Left ventricle myocardium inferior (tissue), 1 donor: ENCODE measurements at regions not wholly inside any gene's neighbourhood (a gene's known extent, or its start where the extent isn't known, plus 50 kb on each side); places are given as distances from the start of the nearest gene placed in this dataset.

Experiments used
- DNase-seq: peaks from one replicate; pipeline ENCODE4 v3.0.0-alpha.2; 2020
- H3K27ac ChIP-seq: fragments of 200-600 bp; replicated peaks from 2 replicates; pipeline ENCODE4 v1.8.0; 2021
- H3K27me3 ChIP-seq: fragments of 200-600 bp; 2 replicates; pipeline ENCODE4 v1.8.0; 2021; ENCODE audit warnings: low read depth
- H3K36me3 ChIP-seq: fragments of 200-600 bp; 2 replicates; pipeline ENCODE4 v1.8.0; 2021
- H3K4me1 ChIP-seq: fragments of 200-600 bp; 2 replicates; pipeline ENCODE4 v1.8.0; 2021
- H3K4me3 ChIP-seq: fragments of 200-600 bp; 2 replicates; pipeline ENCODE4 v1.8.0; 2021; ENCODE audit warnings: mild to moderate bottlenecking, moderate library complexity
- H3K9me3 ChIP-seq: fragments of 200-600 bp; replicated peaks from 2 replicates; pipeline ENCODE4 v1.8.0; 2021
- intact Hi-C: fragments of 100-400 bp; cut with micrococcal nuclease; formaldehyde crosslinking; loops from one replicate; pipeline ENCODE4 v1.11.0; 2022
- TF ChIP-seq, protein P1 (sequence below): fragments of 200-600 bp; IDR thresholded peaks from 2 replicates; pipeline ENCODE4 v1.8.0; 2021; ENCODE audit warnings: antibody characterized with exemption, mild to moderate bottlenecking, borderline replicate concordance
- donor health status: DM: no; HTN: yes; CAD: no; lungs with severe emphysema.

DNA sequence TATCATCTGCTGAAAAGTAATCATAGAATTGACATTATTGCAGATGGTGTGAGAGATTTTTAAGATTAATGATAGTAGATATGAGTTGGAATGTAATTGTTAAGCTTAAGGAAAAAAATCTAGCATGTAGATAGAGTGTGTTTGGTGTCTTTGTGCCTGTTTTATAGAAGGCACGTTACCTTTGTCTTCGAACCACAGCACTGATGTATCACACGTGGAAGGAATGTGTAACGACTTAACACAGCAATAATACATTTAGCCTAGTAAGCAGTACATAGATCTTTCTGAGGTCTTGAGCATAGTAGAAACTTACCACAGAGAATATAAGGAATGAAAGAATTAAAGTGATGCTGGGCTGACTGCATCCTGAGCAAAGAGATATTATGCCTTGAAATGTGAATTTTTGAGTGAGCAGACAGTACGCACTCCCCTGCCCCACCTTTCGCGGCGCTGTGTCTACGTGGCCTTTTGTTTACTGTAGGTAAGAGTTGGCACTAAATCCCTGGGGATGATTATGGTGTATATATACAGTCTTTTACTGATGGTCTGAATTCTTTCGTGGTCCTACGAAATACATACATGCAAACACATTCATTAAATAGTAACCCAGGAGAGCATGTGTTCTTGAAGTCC is 217.6 kb upstream of the TOPAZ1 start:
- intact Hi-C loops: no loop called here
- TF ChIP-seq, protein P1, sequence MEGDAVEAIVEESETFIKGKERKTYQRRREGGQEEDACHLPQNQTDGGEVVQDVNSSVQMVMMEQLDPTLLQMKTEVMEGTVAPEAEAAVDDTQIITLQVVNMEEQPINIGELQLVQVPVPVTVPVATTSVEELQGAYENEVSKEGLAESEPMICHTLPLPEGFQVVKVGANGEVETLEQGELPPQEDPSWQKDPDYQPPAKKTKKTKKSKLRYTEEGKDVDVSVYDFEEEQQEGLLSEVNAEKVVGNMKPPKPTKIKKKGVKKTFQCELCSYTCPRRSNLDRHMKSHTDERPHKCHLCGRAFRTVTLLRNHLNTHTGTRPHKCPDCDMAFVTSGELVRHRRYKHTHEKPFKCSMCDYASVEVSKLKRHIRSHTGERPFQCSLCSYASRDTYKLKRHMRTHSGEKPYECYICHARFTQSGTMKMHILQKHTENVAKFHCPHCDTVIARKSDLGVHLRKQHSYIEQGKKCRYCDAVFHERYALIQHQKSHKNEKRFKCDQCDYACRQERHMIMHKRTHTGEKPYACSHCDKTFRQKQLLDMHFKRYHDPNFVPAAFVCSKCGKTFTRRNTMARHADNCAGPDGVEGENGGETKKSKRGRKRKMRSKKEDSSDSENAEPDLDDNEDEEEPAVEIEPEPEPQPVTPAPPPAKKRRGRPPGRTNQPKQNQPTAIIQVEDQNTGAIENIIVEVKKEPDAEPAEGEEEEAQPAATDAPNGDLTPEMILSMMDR: no peak
- DNase-seq: no peak
- Histone ChIP-seq H3K27me3 (peaks cover 100% of the 10 kb centered on the region), H3K36me3 (no peaks in the 10 kb centered on the region), H3K4me3 (no peak overlapping the region), H3K4me1 (peaks cover 11% of the 10 kb centered on the region), H3K27ac (no peak overlapping the region), H3K9me3 (no peaks in the 10 kb centered on the region)

DNA sequence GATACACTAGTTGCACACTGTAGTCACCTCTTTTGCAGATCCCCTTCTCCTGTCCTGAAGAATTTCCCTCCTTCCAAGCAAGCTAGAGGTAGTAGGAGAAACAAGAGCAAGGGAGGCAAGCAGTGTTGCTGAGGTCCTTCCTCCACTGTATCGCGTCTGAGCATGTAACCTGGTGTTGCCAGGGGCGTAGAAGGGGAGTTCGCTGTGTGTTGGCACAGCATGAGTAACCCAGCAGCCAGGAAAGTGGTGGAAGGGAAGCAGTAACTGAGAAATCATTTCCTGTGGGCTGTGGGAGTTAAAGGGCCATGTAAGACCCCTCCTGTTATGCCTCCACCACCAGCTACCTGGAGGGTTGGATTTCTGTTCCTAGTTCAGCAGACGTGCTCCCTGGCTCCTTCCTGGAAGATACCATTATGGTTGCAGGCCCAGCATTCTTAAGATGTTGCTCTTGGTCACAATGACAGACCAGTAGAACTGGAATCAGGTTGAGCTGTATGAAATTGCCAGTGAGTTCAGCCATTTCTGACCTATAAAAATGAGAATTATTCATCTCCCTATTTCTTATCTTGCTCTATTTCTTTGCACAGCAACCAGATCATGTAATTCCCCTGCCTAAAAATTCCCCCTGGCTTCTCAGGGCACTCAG is 215.3 kb upstream of the TOPAZ1 start:
- Histone ChIP-seq H3K36me3 (no peaks in the 10 kb centered on the region), H3K4me1 (peaks cover 11% of the 10 kb centered on the region), H3K9me3 (no peaks in the 10 kb centered on the region), H3K27me3 (peaks cover 99% of the 10 kb centered on the region), H3K27ac (no peak overlapping the region), H3K4me3 (no peak overlapping the region)
- no peak for DNase-seq
- TF ChIP-seq, protein P1: no peak
- intact Hi-C loops: no loop called here

DNA sequence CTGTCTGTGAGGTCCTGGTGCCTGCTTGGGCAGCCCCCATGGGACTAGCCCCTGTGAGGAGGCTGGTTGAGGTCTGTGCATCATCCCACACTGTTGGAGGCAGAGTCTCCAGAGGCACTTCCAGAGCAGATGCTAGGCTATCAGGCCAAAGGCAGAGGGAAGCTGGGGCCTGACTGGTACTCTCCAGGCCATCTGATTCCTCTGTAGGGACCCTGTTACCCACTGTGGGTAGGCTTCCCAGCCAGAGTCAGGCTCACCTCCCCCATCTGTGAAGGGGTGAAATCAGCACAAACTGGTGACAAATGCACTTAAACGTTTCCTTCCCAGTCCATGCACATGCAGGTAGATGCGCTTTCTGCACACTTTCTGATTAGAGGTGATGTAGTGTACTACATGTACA is 212.6 kb upstream of the TOPAZ1 start:
- intact Hi-C loops: no loop called here
- no peaks in the 10 kb centered on the region for H3K36me3 ChIP-seq
- H3K27me3 ChIP-seq: peaks cover 91% of the 10 kb centered on the region
- no peak overlapping the region for H3K27ac ChIP-seq
- H3K9me3 ChIP-seq: no peaks in the 10 kb centered on the region
- no peaks in the 10 kb centered on the region for H3K4me1 ChIP-seq
- H3K4me3 ChIP-seq: no peak overlapping the region
- TF ChIP-seq, protein P1: no peak
- DNase-seq: no peak

DNA sequence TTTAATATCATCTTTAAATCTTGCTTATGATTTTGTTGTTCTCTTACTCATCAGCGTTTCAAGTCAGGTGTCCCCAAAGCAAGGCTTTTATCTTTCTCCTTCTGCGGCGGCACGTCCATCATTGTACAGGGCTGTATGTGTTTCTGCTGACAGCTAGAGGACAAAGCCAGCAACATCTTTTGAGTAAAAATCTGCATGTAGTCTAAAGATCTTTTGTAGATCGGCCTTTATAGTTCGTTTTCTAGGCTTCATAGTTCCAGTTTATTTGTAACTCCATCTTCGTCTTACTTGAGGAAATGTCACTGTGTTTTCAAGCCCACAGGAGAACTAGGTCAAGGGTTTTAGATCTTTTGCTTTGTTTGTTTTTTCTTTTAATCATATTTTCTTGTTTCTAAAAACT is 211.4 kb upstream of the TOPAZ1 start:
- peaks cover 90% of the 10 kb centered on the region for H3K27me3 ChIP-seq
- no peaks in the 10 kb centered on the region for H3K9me3 ChIP-seq

DNA sequence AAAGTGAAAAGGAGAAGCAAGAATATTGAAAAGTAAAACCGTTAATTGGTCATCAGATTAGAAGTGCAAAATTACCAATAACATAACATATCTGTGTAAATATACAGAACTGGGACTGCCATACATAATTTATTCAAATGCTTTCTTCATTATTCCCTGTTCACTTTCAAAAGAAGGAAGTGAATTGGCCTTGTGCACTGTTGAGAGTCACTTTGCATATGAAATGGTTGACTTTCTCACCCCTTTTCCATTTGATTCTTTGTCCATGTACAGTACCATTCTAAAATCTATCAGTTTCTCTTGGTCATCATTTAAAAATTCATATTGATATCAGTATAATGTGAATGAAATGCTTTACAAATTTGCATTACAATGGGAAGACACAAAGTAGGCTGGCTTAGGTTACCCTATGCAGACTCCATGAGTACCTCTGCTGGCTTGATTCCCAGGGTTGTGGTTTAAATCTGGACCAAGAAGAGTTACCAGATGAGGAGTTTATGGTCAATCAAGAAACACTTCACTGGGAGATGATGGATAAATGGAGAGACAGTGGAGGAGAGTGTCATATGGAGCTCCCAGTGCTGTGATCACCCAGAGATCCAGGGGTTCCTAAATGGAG is 210.9 kb upstream of the TOPAZ1 start:
- intact Hi-C loops: no loop called here
- Histone ChIP-seq H3K4me3 (no peak overlapping the region), H3K9me3 (no peaks in the 10 kb centered on the region), H3K36me3 (no peaks in the 10 kb centered on the region), H3K4me1 (no peaks in the 10 kb centered on the region), H3K27ac (no peak overlapping the region), H3K27me3 (peaks cover 90% of the 10 kb centered on the region)
- DNase-seq: no peak
- TF ChIP-seq, protein P1: no peak

More for the DNA sequence above, 211.4 kb upstream of the TOPAZ1 start:
- no peaks in the 10 kb centered on the region for H3K36me3 ChIP-seq
- no peak overlapping the region for H3K4me3 ChIP-seq
- intact Hi-C loops: no loop called here
- H3K27ac ChIP-seq: no peak overlapping the region
- no peaks in the 10 kb centered on the region for H3K4me1 ChIP-seq
- TF ChIP-seq, protein P1: no peak
- no peak for DNase-seq
